Prostate gland (tissue), 2 donors: ENCODE measurements at regions not wholly inside any gene's neighbourhood (a gene's known extent, or its start where the extent isn't known, plus 50 kb on each side); places are given as distances from the start of the nearest gene placed in this dataset.

Experiments used
- DNase-seq: peaks from one replicate; pipeline ENCODE4 v3.0.0-alpha.2; 2019; ENCODE audit warnings: low spot score
- H3K27ac ChIP-seq, 2 donors: fragments of 200-600 bp; sonication (generic); 2 replicates each; pipeline ENCODE4 v1.5.1; 2017 to 2019
- H3K27me3 ChIP-seq: fragments of 200-600 bp; sonication (generic); replicated peaks from 2 replicates; pipeline ENCODE4 v1.5.1; 2019; ENCODE audit not compliant: insufficient read depth
- H3K36me3 ChIP-seq, 2 donors: fragments of 200-600 bp; sonication (generic); 1 replicate in 1 of 2; 2 replicates in 1 of 2; pipeline versions ENCODE4 v1.5.1 to v1.8.1; 2017 to 2019
- H3K4me1 ChIP-seq: fragments of 200-600 bp; sonication (generic); replicated peaks from 2 replicates; pipeline ENCODE4 v1.5.1; 2019
- H3K4me3 ChIP-seq, 2 donors: fragments of 200-600 bp; sonication (generic); 2 replicates each; pipeline ENCODE4 v1.5.1; 2017 to 2019
- H3K9me3 ChIP-seq: fragments of 200-600 bp; sonication (generic); 2 replicates; pipeline ENCODE4 v1.5.1; 2017
- CTCF ChIP-seq, 4 experiments: fragments of 200-600 bp in 2 of 4; fragments of 450-650 bp in 2 of 4; sonication (generic) in 2 of 4; IDR thresholded peaks; 1 replicate in 3 of 4; 2 replicates in 1 of 4; pipeline ENCODE4 v1.5.1; 2016 to 2019; ENCODE audit warnings: antibody characterized with exemption in 4 of 4, mild to moderate bottlenecking in 2 of 4, moderate library complexity in 2 of 4
- POLR2A ChIP-seq: fragments of 450-650 bp; IDR thresholded peaks from one replicate; pipeline ENCODE4 v1.6.1; 2016; ENCODE audit warnings: antibody characterized with exemption, mild to moderate bottlenecking
- POLR2AphosphoS5 ChIP-seq: sonication (generic); formaldehyde crosslinking; IDR thresholded peaks from one replicate; pipeline ENCODE4 v1.6.1; 2017; ENCODE audit warnings: antibody characterized with exemption
- WGBS: methylation state at CpG from one replicate; pipeline ENCODE4 v1.1.5; 2018; 5-methylcytosine and 5-hydroxymethylcytosine counted together
- intact Hi-C: fragments of 100-400 bp; cut with DNase I; formaldehyde crosslinking; loops from one replicate; pipeline ENCODE4 v1.14.2; 2022

- 99% methylated on average over 3 of the region's 3 CpGs for WGBS
- H3K9me3 ChIP-seq, result no peaks in the 10 kb centered on the region
- no peaks in the 10 kb centered on the region for H3K36me3 ChIP-seq
- no peak for DNase-seq
- no peaks in the 10 kb centered on the region for H3K4me1 ChIP-seq
- H3K27ac ChIP-seq, result no peak overlapping the region
- no peaks in the 10 kb centered on the region for H3K27me3 ChIP-seq
- intact Hi-C loops, result no loop called here
- TF ChIP-seq POLR2AphosphoS5 (no peak), POLR2A (no peak), CTCF (IDR thresholded peaks at IDR 0.05) (no peak)
- H3K4me3 ChIP-seq, result no peak overlapping the region
Measured at GRCh38 chr3:107949394-107949970, 141.3 kb downstream of the CD47 start.

GRCh38 chr3:107947203-107947602 is 143.6 kb downstream of the CD47 start:
- Histone ChIP-seq H3K4me3 (no peak overlapping the region), H3K36me3 (no peaks in the 10 kb centered on the region), H3K9me3 (no peaks in the 10 kb centered on the region), H3K27ac (no peak overlapping the region), H3K27me3 (no peaks in the 10 kb centered on the region), H3K4me1 (no peaks in the 10 kb centered on the region)
- TF ChIP-seq POLR2AphosphoS5 (no peak), CTCF (IDR thresholded peaks at IDR 0.05) (no peak), POLR2A (no peak)
- intact Hi-C loops, result no loop called here
- DNase-seq, result no peak

GRCh38 chr3:107946700-107947099 is 144.1 kb downstream of the CD47 start:
- Histone ChIP-seq H3K27me3 (no peaks in the 10 kb centered on the region), H3K27ac (no peak overlapping the region), H3K9me3 (no peaks in the 10 kb centered on the region), H3K4me3 (no peak overlapping the region), H3K36me3 (no peaks in the 10 kb centered on the region), H3K4me1 (no peaks in the 10 kb centered on the region)
- WGBS, result 96% methylated on average over 1 of the region's 1 CpG
- intact Hi-C loops, result no loop called here
- DNase-seq, result no peak
- TF ChIP-seq POLR2AphosphoS5 (no peak), POLR2A (no peak), CTCF (IDR thresholded peaks at IDR 0.05) (no peak)

GRCh38 chr3:107945417-107946094 is 145.3 kb downstream of the CD47 start:
- no peak for DNase-seq
- WGBS, result 59% methylated on average over 1 of the region's 1 CpG
- intact Hi-C loops, result no loop called here
- H3K27me3 ChIP-seq, result no peaks in the 10 kb centered on the region
- H3K27ac ChIP-seq, result no peak overlapping the region
- no peaks in the 10 kb centered on the region for H3K4me1 ChIP-seq
- no peak for TF ChIP-seq CTCF (IDR thresholded peaks at IDR 0.05)
- TF ChIP-seq POLR2A, result no peak
- TF ChIP-seq POLR2AphosphoS5, result no peak
- no peaks in the 10 kb centered on the region for H3K9me3 ChIP-seq
- H3K36me3 ChIP-seq, result no peaks in the 10 kb centered on the region
- no peak overlapping the region for H3K4me3 ChIP-seq
